Activated T-helper 1 cell treated with anti-CD3 and anti-CD28 coated beads, Interleukin-12 subunit alpha, Interleukin-12 subunit beta, Interleukin-2, Interleukin-4 antibody, amounts not matched to agents 30 ng/mL and 10 ng/mL and 1 ng/mL, durations not matched to agents 14 hours and 24 hours and 36 hours (primary cell): ENCODE measurements at regions not wholly inside any gene's neighbourhood (a gene's known extent, or its start where the extent isn't known, plus 50 kb on each side); places are given as distances from the start of the nearest gene placed in this dataset.
"Not testable (repeated sequence)": the region's sequence is repeated elsewhere in the genome, so short reads cannot be mapped to it uniquely, and the experiment has no call there.

ENCODE experiments used
- DNase-seq: peaks from one replicate; pipeline ENCODE4 v3.0.0; 2021; ENCODE audit warnings: low spot score
- H3K27ac Mint-ChIP-seq: one replicate; pipeline ENCODE4 v1.8.0; 2021; ENCODE audit warnings: mild to moderate bottlenecking, mixed read lengths
- H3K27me3 Mint-ChIP-seq: one replicate; pipeline ENCODE4 v1.8.0; 2022; ENCODE audit warnings: mild to moderate bottlenecking, moderate library complexity, mixed read lengths; ENCODE audit not compliant: insufficient read depth
- H3K36me3 Mint-ChIP-seq: one replicate; pipeline ENCODE4 v1.8.0; 2021; ENCODE audit warnings: low read depth, mixed read lengths
- H3K4me1 Mint-ChIP-seq: one replicate; pipeline ENCODE4 v1.8.0; 2021; ENCODE audit warnings: low read depth, mixed read lengths
- H3K4me3 Mint-ChIP-seq: one replicate; pipeline ENCODE4 v1.8.0; 2021; ENCODE audit warnings: mild to moderate bottlenecking, moderate library complexity, mixed read lengths
- H3K9me3 Mint-ChIP-seq: one replicate; pipeline ENCODE4 v1.8.0; 2021; ENCODE audit warnings: mixed read lengths
- intact Hi-C: fragments of 100-400 bp; cut with micrococcal nuclease; formaldehyde crosslinking; loops from one replicate; pipeline ENCODE4 v1.15.1; 2024

- Mint-ChIP-seq H3K36me3 (no peaks in the 10 kb centered on the region), H3K4me1 (no peaks in the 10 kb centered on the region), H3K27me3 (peaks cover 9% of the 10 kb centered on the region), H3K9me3 (no peaks in the 10 kb centered on the region), H3K27ac (no peak overlapping the region), H3K4me3 (no peak overlapping the region)
- DNase-seq = no peak
- intact Hi-C loops = no loop called here
Observed at GRCh38 chr1:232859216-232859615, 54.0 kb downstream of the MAP10 start.

- Mint-ChIP-seq H3K27me3 (peaks cover 9% of the 10 kb centered on the region), H3K4me1 (no peaks in the 10 kb centered on the region), H3K4me3 (no peak overlapping the region), H3K9me3 (no peaks in the 10 kb centered on the region), H3K36me3 (no peaks in the 10 kb centered on the region), H3K27ac (no peak overlapping the region)
- intact Hi-C loops = no loop called here
- no peak for DNase-seq
Observed at GRCh38 chr1:232861107-232861506, 55.9 kb downstream of the MAP10 start.

- no peaks in the 10 kb centered on the region for H3K36me3 Mint-ChIP-seq
- intact Hi-C loops = no loop called here
- DNase-seq = no peak
- peaks cover 7% of the 10 kb centered on the region for H3K27me3 Mint-ChIP-seq
- H3K4me1 Mint-ChIP-seq = no peaks in the 10 kb centered on the region
- no peak overlapping the region for H3K4me3 Mint-ChIP-seq
- no peak overlapping the region for H3K27ac Mint-ChIP-seq
- no peaks in the 10 kb centered on the region for H3K9me3 Mint-ChIP-seq
Observed at GRCh38 chr1:232863544-232864275, 58.5 kb downstream of the MAP10 start.

- Mint-ChIP-seq H3K4me3 (no peak overlapping the region), H3K27ac (no peak overlapping the region), H3K27me3 (peaks cover 7% of the 10 kb centered on the region), H3K4me1 (no peaks in the 10 kb centered on the region), H3K36me3 (no peaks in the 10 kb centered on the region), H3K9me3 (no peaks in the 10 kb centered on the region)
- intact Hi-C loops = no loop called here
- DNase-seq = no peak
Observed at GRCh38 chr1:232865102-232865931, 60.1 kb downstream of the MAP10 start.

GRCh38 chr1:232868793-232869491 is 63.7 kb downstream of the MAP10 start:
- DNase-seq = no peak
- no peak overlapping the region for H3K27ac Mint-ChIP-seq

GRCh38 chr1:232871291-232871969 is 66.2 kb downstream of the MAP10 start:
- H3K36me3 Mint-ChIP-seq, DNase-seq, H3K27me3 Mint-ChIP-seq, H3K9me3 Mint-ChIP-seq, H3K4me3 Mint-ChIP-seq, H3K4me1 Mint-ChIP-seq, H3K27ac Mint-ChIP-seq, intact Hi-C loops: not testable (repeated sequence)

More at GRCh38 chr1:232868793-232869491, 63.7 kb downstream of the MAP10 start:
- intact Hi-C loops = no loop called here
- H3K4me1 Mint-ChIP-seq = peaks cover 5% of the 10 kb centered on the region
- H3K4me3 Mint-ChIP-seq = no peak overlapping the region
- peaks cover under 1% of the 10 kb centered on the region for H3K27me3 Mint-ChIP-seq
- H3K9me3 Mint-ChIP-seq = no peaks in the 10 kb centered on the region
- H3K36me3 Mint-ChIP-seq = no peaks in the 10 kb centered on the region

DNA sequence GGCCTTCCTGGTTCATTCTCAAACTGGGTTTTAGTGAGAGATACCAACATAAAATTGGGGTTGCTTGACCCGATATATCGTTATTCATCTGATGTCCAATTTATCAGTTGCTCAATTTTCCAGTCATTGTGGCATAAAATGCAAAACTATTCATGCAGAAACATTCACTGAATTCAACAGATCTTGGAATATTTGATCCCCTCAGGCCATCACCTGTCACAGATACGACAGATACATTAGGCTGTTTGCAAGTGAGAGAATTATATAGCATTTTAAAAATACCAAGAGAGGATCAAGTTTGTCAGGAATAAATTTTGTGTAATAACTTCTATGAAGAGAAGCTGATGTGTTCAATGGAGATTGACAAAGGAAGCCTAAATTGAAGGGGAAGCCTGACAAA is 67.1 kb downstream of the MAP10 start:
- Mint-ChIP-seq H3K36me3 (no peaks in the 10 kb centered on the region), H3K4me3 (no peak overlapping the region), H3K27ac (no peak overlapping the region), H3K9me3 (no peaks in the 10 kb centered on the region), H3K4me1 (peaks cover 15% of the 10 kb centered on the region), H3K27me3 (no peaks in the 10 kb centered on the region)
- intact Hi-C loops = no loop called here
- no peak for DNase-seq

DNA sequence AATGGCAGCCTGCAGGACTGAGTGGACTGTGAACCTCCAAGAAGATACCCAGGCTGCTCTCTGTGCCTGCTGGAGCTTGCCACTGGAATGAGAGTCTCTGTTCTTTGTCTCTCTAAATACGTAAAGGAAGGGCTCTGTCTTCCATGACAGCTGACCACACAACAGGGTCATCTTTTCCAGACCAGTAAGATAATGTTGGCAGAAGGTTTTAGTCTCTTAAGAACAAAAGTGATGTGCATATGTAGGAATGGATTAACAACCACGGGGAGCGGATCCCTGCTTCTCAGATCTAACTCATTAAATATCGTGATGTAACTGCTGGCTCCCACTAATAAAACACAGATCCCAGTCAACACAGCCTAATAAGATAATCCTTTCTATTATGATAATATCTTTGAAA is 67.5 kb downstream of the MAP10 start:
- H3K9me3 Mint-ChIP-seq = no peaks in the 10 kb centered on the region
- H3K27me3 Mint-ChIP-seq = no peaks in the 10 kb centered on the region
- no peak overlapping the region for H3K4me3 Mint-ChIP-seq
- H3K36me3 Mint-ChIP-seq = no peaks in the 10 kb centered on the region
- no peak for DNase-seq
- H3K4me1 Mint-ChIP-seq = peaks cover 18% of the 10 kb centered on the region
- intact Hi-C loops = no loop called here
- H3K27ac Mint-ChIP-seq = no peak overlapping the region

- Mint-ChIP-seq H3K9me3 (no peaks in the 10 kb centered on the region), H3K4me3 (no peak overlapping the region), H3K4me1 (peaks cover 22% of the 10 kb centered on the region), H3K27ac (no peak overlapping the region), H3K36me3 (no peaks in the 10 kb centered on the region), H3K27me3 (no peaks in the 10 kb centered on the region)
- no peak for DNase-seq
- intact Hi-C loops = no loop called here
Observed at GRCh38 chr1:232873412-232873811, 68.2 kb downstream of the MAP10 start.

DNA sequence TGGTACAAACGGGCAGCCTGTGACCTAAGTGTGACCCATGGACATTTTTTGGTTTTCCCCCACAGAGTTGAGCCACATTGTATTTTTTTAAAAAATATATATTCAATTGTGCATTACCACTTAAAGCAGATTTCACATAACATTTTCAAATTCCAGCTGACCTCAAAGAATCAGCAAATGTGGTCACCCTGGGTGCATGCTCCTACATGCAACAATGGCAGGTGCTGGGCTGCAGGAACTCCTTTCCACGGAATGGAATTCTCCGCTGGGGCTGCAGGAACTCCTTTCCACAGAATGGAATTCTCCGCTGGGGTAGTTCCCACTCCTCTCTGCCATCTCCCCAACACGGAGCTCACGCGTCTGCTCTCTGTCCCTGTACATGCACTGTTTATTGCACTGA is 68.7 kb downstream of the MAP10 start:
- Mint-ChIP-seq H3K27me3 (no peaks in the 10 kb centered on the region), H3K4me3 (no peak overlapping the region)
- intact Hi-C loops = no loop called here

GRCh38 chr1:232875536-232875935 is 70.3 kb downstream of the MAP10 start:
- Mint-ChIP-seq H3K27me3 (no peaks in the 10 kb centered on the region), H3K27ac (no peak overlapping the region), H3K36me3 (no peaks in the 10 kb centered on the region), H3K9me3 (no peaks in the 10 kb centered on the region), H3K4me1 (peaks cover 20% of the 10 kb centered on the region), H3K4me3 (no peak overlapping the region)
- DNase-seq = no peak
- intact Hi-C loops = no loop called here

More for the DNA sequence above, 68.7 kb downstream of the MAP10 start:
- no peak overlapping the region for H3K27ac Mint-ChIP-seq
- H3K9me3 Mint-ChIP-seq = no peaks in the 10 kb centered on the region
- H3K36me3 Mint-ChIP-seq = no peaks in the 10 kb centered on the region
- H3K4me1 Mint-ChIP-seq = peaks cover 22% of the 10 kb centered on the region
- DNase-seq = no peak

DNA sequence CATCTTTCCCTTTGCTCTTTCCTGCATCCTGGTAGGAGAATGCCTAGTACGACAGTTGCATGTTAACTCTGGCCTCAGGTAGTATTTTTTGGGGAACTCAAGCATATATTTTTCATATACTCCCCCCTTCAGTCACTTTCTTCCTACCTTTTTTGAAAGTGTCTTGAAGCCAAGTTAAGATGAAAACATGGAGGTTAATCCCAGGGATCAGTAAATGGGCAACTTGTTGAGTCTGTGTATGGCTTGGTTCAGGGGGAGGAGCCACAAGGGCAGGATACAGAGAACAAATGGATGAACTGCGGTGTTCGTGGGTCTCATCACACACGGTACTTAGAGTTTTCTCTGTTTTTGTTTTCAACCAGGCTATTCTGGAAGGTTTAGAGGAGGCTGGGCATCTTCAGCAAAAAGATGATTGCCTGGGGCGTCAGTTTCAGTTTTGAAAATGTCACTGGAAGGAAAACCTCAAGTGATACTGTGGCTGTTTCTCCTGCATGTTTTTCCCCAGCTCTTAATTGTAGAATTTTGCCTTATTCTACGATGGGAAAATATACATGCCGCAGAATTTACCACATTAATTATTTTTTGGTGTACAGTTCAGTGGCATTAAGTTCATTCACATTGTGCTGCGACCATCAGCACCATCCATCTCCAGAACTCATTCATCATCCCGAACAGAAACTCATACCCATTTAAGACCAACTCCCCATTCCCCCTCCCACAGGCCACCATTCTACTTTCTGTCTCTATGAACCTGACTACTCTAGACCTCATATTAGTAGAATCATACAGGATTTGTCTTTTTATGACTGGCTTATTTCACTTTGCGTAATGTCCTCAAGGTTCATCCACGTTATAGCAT is 71.5 kb downstream of the MAP10 start:
- intact Hi-C loops = loop anchor here (1.0 to 2.0 kb wide), 3 partner anchors 15 to 74 kb away; partner anchors contain the start of gene NTPCR
- no peak overlapping the region for H3K4me3 Mint-ChIP-seq
- H3K36me3 Mint-ChIP-seq = no peaks in the 10 kb centered on the region
- H3K27me3 Mint-ChIP-seq = no peaks in the 10 kb centered on the region
- peaks cover 17% of the 10 kb centered on the region for H3K4me1 Mint-ChIP-seq
- peak overlapping the region; percentile 49 for H3K27ac Mint-ChIP-seq
- no peaks in the 10 kb centered on the region for H3K9me3 Mint-ChIP-seq
- DNase-seq = no peak
